ENCODE measurements at regions not wholly inside any gene's neighbourhood (a gene's known extent, or its start where the extent isn't known, plus 50 kb on each side); places are given as distances from the start of the nearest gene placed in this dataset.

DNA sequence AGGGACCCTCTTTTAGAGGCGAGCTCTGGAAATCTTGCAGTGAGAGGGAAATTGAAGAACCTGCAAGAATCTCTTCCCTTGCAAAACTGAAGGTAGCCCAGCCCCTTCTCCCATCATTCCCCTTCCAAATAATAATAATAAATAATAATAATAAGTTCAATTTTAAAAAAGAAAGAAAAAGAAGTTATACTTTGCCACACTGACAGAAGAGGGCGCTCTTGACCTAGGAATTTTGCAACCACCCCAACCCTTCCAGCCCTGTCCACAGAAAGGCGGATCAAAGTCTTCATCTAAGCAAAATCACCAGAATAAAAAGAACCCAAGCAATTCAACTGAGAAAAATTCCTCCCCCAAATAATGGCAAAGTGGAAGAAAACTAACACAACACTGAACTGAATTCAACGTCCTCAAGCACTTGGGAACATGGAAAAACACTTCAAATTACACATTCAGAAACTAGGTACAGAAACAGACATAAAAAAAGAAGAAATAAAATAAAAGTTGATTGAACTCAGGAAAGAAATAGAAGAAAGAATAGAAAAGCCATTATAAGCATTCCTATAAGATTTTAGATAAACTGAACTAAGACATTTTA is 98.9 kb upstream of the GLS start:
- TF ChIP-seq BCL11B (tag by site-specific recombination; IDR thresholded peaks at IDR 0.05; ENCODE audit: low read depth) (no peak), CTCF (tag by site-specific recombination; IDR thresholded peaks at IDR 0.05) (no peak), HOXA7 (CRISPR knock-in tag; IDR thresholded peaks at IDR 0.05; ENCODE audit: borderline replicate concordance) (no peak)
- TF ChIP-seq, protein P1, sequence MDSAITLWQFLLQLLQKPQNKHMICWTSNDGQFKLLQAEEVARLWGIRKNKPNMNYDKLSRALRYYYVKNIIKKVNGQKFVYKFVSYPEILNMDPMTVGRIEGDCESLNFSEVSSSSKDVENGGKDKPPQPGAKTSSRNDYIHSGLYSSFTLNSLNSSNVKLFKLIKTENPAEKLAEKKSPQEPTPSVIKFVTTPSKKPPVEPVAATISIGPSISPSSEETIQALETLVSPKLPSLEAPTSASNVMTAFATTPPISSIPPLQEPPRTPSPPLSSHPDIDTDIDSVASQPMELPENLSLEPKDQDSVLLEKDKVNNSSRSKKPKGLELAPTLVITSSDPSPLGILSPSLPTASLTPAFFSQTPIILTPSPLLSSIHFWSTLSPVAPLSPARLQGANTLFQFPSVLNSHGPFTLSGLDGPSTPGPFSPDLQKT (IDR thresholded peaks at IDR 0.05; ENCODE audit: borderline replicate concordance, low read depth, low read length): no peak
